ENCODE measurements at regions not wholly inside any gene's neighbourhood (a gene's known extent, or its start where the extent isn't known, plus 50 kb on each side); places are given as distances from the start of the nearest gene placed in this dataset.

GRCh38 chr4:24226667-24227066 lies 336.8 kb upstream of the PPARGC1A start:
- Histone ChIP-seq H3K4me3 (no peak overlapping the region), H3K4me2 (no peak overlapping the region), H3K9me3 (no peaks in the 10 kb centered on the region), H3K4me1 (no peaks in the 10 kb centered on the region), H3K27ac (no peak overlapping the region; a peak in 1 of 6 replicates)
- no peak for DNase-seq (ENCODE audit: low read depth in 1 of 2, low spot score in 1 of 2)
- 10% methylated on average over 4 of the region's 4 CpGs for WGBS (ENCODE audit: missing lambda C conversion rate)
- TF ChIP-seq CEBPB (IDR thresholded peaks at IDR 0.05) = no peak
- no peak for TF ChIP-seq ELK1 (IDR thresholded peaks at IDR 0.05; ENCODE audit: low read depth, low read length)
- TF ChIP-seq FOSB (CRISPR knock-in tag; IDR thresholded peaks at IDR 0.05) = no peak
- TF ChIP-seq RCOR1 (IDR thresholded peaks at IDR 0.05; ENCODE audit: low read depth, low read length) = no peak
- no peak for TF ChIP-seq ZC3H11A (IDR thresholded peaks at IDR 0.05)
- no peak for TF ChIP-seq HMGXB4 (CRISPR knock-in tag; IDR thresholded peaks at IDR 0.05; ENCODE audit: borderline replicate concordance)
- TF ChIP-seq CBX8 (IDR thresholded peaks at IDR 0.05) = no peak
- no peak for TF ChIP-seq RARB (CRISPR knock-in tag; IDR thresholded peaks at IDR 0.05)
- no peak for TF ChIP-seq E2F6 (IDR thresholded peaks at IDR 0.05; ENCODE audit: borderline replicate concordance, low read depth)
- ChIA-PET POLR2A (no interaction called here), CTCF (no interaction called here)
- no peak for FAIRE-seq
- no peak for ATAC-seq

DNA sequence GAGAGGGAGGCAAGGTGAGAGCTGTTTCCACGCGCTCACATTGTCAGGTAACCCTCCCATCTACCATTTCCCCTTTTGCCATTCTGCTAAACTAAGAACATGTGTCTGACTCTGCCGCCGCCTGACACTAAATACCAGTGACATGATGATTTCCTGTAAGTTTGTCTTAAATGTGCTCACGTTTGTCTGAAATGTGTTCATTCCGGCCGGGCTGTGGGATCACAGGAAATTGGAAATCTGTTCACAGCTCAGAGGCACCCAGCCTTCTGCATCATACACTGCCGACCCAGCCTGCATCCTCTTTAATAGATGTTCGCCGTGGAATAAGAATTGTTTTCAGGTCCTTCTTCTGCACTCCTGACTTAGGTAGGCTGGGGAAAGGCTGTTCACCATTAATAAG lies 336.2 kb upstream of the PPARGC1A start:
- Histone ChIP-seq H3K9me3 (no peaks in the 10 kb centered on the region), H3K4me2 (no peak overlapping the region), H3K4me3 (no peak overlapping the region), H3K27ac (no peak overlapping the region; a peak in 1 of 6 replicates), H3K4me1 (no peaks in the 10 kb centered on the region)
- ChIA-PET POLR2A (no interaction called here), CTCF (interaction anchor here (0.7 kb wide), 1 partner anchor 28 kb away, joined by 3 read pairs; no protein-coding TSS in a partner anchor)
- TF ChIP-seq FOXS1 (CRISPR knock-in tag; IDR thresholded peaks at IDR 0.05) (no peak), E2F6 (IDR thresholded peaks at IDR 0.05; ENCODE audit: borderline replicate concordance, low read depth) (no peak), HOXA7 (CRISPR knock-in tag; IDR thresholded peaks at IDR 0.05) (no peak), PHF8 (IDR thresholded peaks at IDR 0.05; ENCODE audit: borderline replicate concordance, low read depth) (no peak), ZNF302 (CRISPR knock-in tag; IDR thresholded peaks at IDR 0.05) (no peak), CEBPB (IDR thresholded peaks at IDR 0.05) (no peak), NPAS2 (CRISPR knock-in tag; IDR thresholded peaks at IDR 0.05; ENCODE audit: borderline replicate concordance) (no peak), HEYL (CRISPR knock-in tag; IDR thresholded peaks at IDR 0.05) (no peak), BCL3 (IDR thresholded peaks at IDR 0.05) (no peak), ESRRA (IDR thresholded peaks at IDR 0.05; ENCODE audit: borderline replicate concordance, low read length) (no peak), RARB (CRISPR knock-in tag; IDR thresholded peaks at IDR 0.05) (no peak), ZC3H11A (IDR thresholded peaks at IDR 0.05) (no peak), MYC (IDR thresholded peaks at IDR 0.05; ENCODE audit: borderline replicate concordance, low read length) (no peak), MAFK (IDR thresholded peaks at IDR 0.05; ENCODE audit: partially characterized antibody) (no peak), NFE2L2 (conservative IDR thresholded peaks at IDR 0.05; ENCODE audit: low read length) (no peak)
- TF ChIP-seq, protein P1, sequence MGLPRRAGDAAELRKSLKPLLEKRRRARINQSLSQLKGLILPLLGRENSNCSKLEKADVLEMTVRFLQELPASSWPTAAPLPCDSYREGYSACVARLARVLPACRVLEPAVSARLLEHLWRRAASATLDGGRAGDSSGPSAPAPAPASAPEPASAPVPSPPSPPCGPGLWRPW (IDR thresholded peaks at IDR 0.05) = no peak
- no peak for FAIRE-seq
- 66% methylated on average over 10 of the region's 10 CpGs for WGBS (ENCODE audit: missing lambda C conversion rate)
- DNase-seq (ENCODE audit: low read depth in 1 of 2, low spot score in 1 of 2) = no peak
- ATAC-seq = no peak

Data from A549 (cell line).